ENCODE measurements at regions not wholly inside any gene's neighbourhood (a gene's known extent, or its start where the extent isn't known, plus 50 kb on each side); places are given as distances from the start of the nearest gene placed in this dataset.

GRCh38 chr3:84224262-84224661 lies 734.5 kb upstream of the CADM2 start (continued):
- TF ChIP-seq NR0B1 (IDR thresholded peaks at IDR 0.05; ENCODE audit: partially characterized antibody) (no peak), XRCC4 (IDR thresholded peaks at IDR 0.05; ENCODE audit: extremely low read depth, insufficient read depth, insufficient read length) (no peak)

DNA sequence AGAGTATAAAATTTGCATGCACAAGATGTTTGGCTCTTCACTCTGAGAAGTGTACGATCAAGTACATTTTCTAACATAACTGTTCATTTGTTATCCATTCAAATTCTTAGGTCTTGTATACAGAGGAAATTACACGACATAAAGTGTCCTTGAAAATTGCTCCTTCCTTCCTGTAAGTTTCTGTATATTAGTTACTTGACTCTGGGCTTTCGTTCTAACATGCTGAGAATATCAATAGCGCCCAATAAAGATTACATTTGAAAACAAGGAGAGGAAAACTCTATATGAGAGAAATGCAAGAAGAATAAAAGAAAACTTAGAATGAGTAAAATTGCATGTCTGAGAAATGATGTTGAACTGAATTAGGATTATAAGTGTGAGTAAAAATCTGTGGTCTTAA lies 722.5 kb upstream of the CADM2 start:
- no peaks in the 10 kb centered on the region for H3K27me3 ChIP-seq (ENCODE audit: control insufficient read depth in 2 of 2, insufficient read depth in 2 of 2, low read length in 2 of 2)
- no peak for DNase-seq (ENCODE audit: extremely low read depth in 1 of 4, low spot score in 3 of 4)
- ATAC-seq, result no peak
- CTCF ChIA-PET (ENCODE audit: low intra/inter-chr PET ratio), result no interaction called here
- peaks cover 18% of the 10 kb centered on the region for H3K79me2 ChIP-seq (ENCODE audit: control insufficient read depth, insufficient read depth, low read length)
- in situ Hi-C loops (cut with MboI) (no loop called here), intact Hi-C loops (cut with micrococcal nuclease) (no loop called here)
- H4K20me1 ChIP-seq (replicated peaks; ENCODE audit: control insufficient read depth, insufficient read depth, low read length), result no peaks in the 10 kb centered on the region
- no peak overlapping the region for H3K4me3 ChIP-seq
- POLR2A ChIA-PET, result no interaction called here
- H3K36me3 ChIP-seq (ENCODE audit: control insufficient read depth, insufficient read depth, low read length), result no peaks in the 10 kb centered on the region
- no peak overlapping the region for H3K9ac ChIP-seq (ENCODE audit: insufficient read depth in 1 of 2, low read depth in 2 of 2, low read length in 2 of 2)
- H3K9me3 ChIP-seq (replicated peaks; ENCODE audit: control insufficient read depth, insufficient read depth, low read depth, low read length), result peaks cover 3% of the 10 kb centered on the region
- H3K4me1 ChIP-seq (replicated peaks in 1 of 2; ENCODE audit: control insufficient read depth in 2 of 2, insufficient read depth in 2 of 2, low read length in 2 of 2), result no peaks in the 10 kb centered on the region
- no TSS peak for BruUV-seq (replicated peaks)
- TF ChIP-seq MED1 (CRISPR knock-in tag; IDR thresholded peaks at IDR 0.05; ENCODE audit: borderline replicate concordance), result no peak
- TF ChIP-seq ZSCAN32 (CRISPR knock-in tag; IDR thresholded peaks at IDR 0.05), result no peak
- TF ChIP-seq POLR2A (conservative IDR thresholded peaks at IDR 0.05), result no peak
- TF ChIP-seq MCM5 (IDR thresholded peaks at IDR 0.05; ENCODE audit: low read depth), result no peak
- no peak for TF ChIP-seq NCOA2 (IDR thresholded peaks at IDR 0.05; ENCODE audit: partially characterized antibody in 2 of 2)
- 77% methylated on average over 4 of the region's 4 CpGs for WGBS (ENCODE audit: insufficient coverage, low coverage, missing lambda C conversion rate)
- no peaks in the 10 kb centered on the region for H3K9me1 ChIP-seq (ENCODE audit: control insufficient read depth, insufficient read depth, low read length)
- FAIRE-seq, result no peak
- no peak overlapping the region for H2AFZ ChIP-seq (ENCODE audit: low read depth, low read length)
- no peak overlapping the region for H3K27ac ChIP-seq (ENCODE audit: extremely low read depth, low read depth, low read length)
- H3K4me2 ChIP-seq (ENCODE audit: insufficient read depth, low read length), result no peak overlapping the region

Measured in K562 (cell line).